IMR-90 (cell line): ENCODE measurements at regions not wholly inside any gene's neighbourhood (a gene's known extent, or its start where the extent isn't known, plus 50 kb on each side); places are given as distances from the start of the nearest gene placed in this dataset.
A peak's percentile ranks its signal among the peaks of the same experiment; 100 is the strongest.

Experiments used
- ATAC-seq: fragments of 200-7000 bp; cut with Tn5 transposase; 2 replicates; pipeline ENCODE4 v1.9.1; 2020; ENCODE audit warnings: low read depth, mild to moderate bottlenecking, moderate library complexity
- BruUV-seq: library from RNA; stranded (reverse); fragments of 400-500 nt; replicated peaks from 2 replicates; lab custom pipeline; 2021; lab: Mats Ljungman, UMichigan
- CTCF ChIA-PET: fragments of 300-600 bp; formaldehyde crosslinking; extraction: SDS; loops from one replicate; lab custom pipeline; 2021; ENCODE audit warnings: antibody characterized with exemption; lab: Yijun Ruan, JAX
- POLR2A ChIA-PET: fragments of 300-600 bp; sonication (Branson Sonifier 250); formaldehyde crosslinking; loops from one replicate; lab custom pipeline; 2022; ENCODE audit warnings: antibody characterized with exemption; ENCODE audit not compliant: unreplicated experiment; lab: Charles Lee
- DNase-seq: peaks from one replicate; pipeline ENCODE4 v3.0.0; 2013
- H2AFZ ChIP-seq: replicated peaks from 2 replicates; pipeline ENCODE3; 2013; ENCODE audit warnings: low read length, mild to moderate bottlenecking; ENCODE audit not compliant: poor library complexity
- H2AK5ac ChIP-seq: 2 replicates; pipeline ENCODE4 v1.6.1; 2013; ENCODE audit warnings: low read depth, low read length, inconsistent platforms
- H2AK9ac ChIP-seq: replicated peaks from 2 replicates; pipeline ENCODE3; 2013; ENCODE audit warnings: mild to moderate bottlenecking, low read depth, low read length, moderate library complexity; ENCODE audit not compliant: poor library complexity
- H2BK120ac ChIP-seq: 2 replicates; pipeline ENCODE4 v1.6.1; 2013; ENCODE audit warnings: low read depth, low read length, inconsistent platforms
- H2BK15ac ChIP-seq: 3 replicates; pipeline ENCODE4 v1.6.1; 2013; ENCODE audit warnings: low read depth, low read length, inconsistent platforms
- H2BK20ac ChIP-seq: 2 replicates; pipeline ENCODE4 v1.6.1; 2013; ENCODE audit warnings: low read depth, mild to moderate bottlenecking, inconsistent platforms, low read length, moderate library complexity
- H2BK5ac ChIP-seq: 2 replicates; pipeline ENCODE4 v1.6.1; 2013; ENCODE audit warnings: mild to moderate bottlenecking, low read depth, low read length, inconsistent platforms; ENCODE audit not compliant: poor library complexity, severe bottlenecking
- H3K14ac ChIP-seq: replicated peaks from 2 replicates; pipeline ENCODE4 v1.6.1; 2013; ENCODE audit warnings: low read depth, low read length, inconsistent platforms
- H3K18ac ChIP-seq: 2 replicates; pipeline ENCODE4 v1.6.1; 2013; ENCODE audit warnings: low read depth, low read length, control low read depth
- H3K23ac ChIP-seq: 2 replicates; pipeline ENCODE4 v1.6.1; 2013; ENCODE audit warnings: low read depth, low read length, inconsistent platforms
- H3K27ac ChIP-seq: 2 replicates; pipeline ENCODE4 v1.5.1; 2013; ENCODE audit warnings: mild to moderate bottlenecking, control low read depth, low read length; ENCODE audit not compliant: insufficient read depth
- H3K27me3 ChIP-seq: 2 replicates; pipeline ENCODE4 v1.6.1; 2013; ENCODE audit warnings: low read length; ENCODE audit not compliant: control insufficient read depth, insufficient read depth
- H3K36me3 ChIP-seq: 2 replicates; pipeline ENCODE4 v1.6.1; 2013; ENCODE audit warnings: low read length, mixed read lengths; ENCODE audit not compliant: control insufficient read depth, insufficient read depth
- H3K4ac ChIP-seq: 2 replicates; pipeline ENCODE4 v1.6.1; 2013; ENCODE audit warnings: low read depth, low read length, inconsistent platforms
- H3K4me1 ChIP-seq: 2 replicates; pipeline ENCODE4 v1.6.1; 2013; ENCODE audit warnings: low read length, mixed read lengths; ENCODE audit not compliant: control insufficient read depth, insufficient read depth
- H3K4me2 ChIP-seq: 2 replicates; pipeline ENCODE4 v1.6.1; 2013; ENCODE audit warnings: low read depth, mild to moderate bottlenecking, control low read depth, low read length, moderate library complexity
- H3K4me3 ChIP-seq: 2 replicates; pipeline ENCODE4 v1.5.1; 2013; ENCODE audit warnings: low read depth, mild to moderate bottlenecking, control low read depth, low read length, moderate library complexity; ENCODE audit not compliant: insufficient read depth
- H3K56ac ChIP-seq: 2 replicates; pipeline ENCODE4 v1.6.1; 2013; ENCODE audit warnings: low read length, inconsistent platforms; ENCODE audit not compliant: insufficient read depth; ENCODE audit errors: extremely low read depth
- H3K79me1 ChIP-seq, 2 experiments: 2 replicates each; pipeline ENCODE4 v1.6.1; 2013; ENCODE audit warnings: low read length in 2 of 2, inconsistent platforms in 1 of 2, low read depth in 1 of 2
- H3K9ac ChIP-seq: 2 replicates; pipeline ENCODE4 v1.6.1; 2013; ENCODE audit warnings: low read depth, low read length, control low read depth
- H3K9me1 ChIP-seq: 2 replicates; pipeline ENCODE4 v1.6.1; 2013; ENCODE audit warnings: low read length, inconsistent platforms; ENCODE audit not compliant: insufficient read depth
- H3K9me3 ChIP-seq: 2 replicates; pipeline ENCODE4 v1.6.1; 2013; ENCODE audit warnings: low read length; ENCODE audit not compliant: control insufficient read depth, insufficient read depth
- H4K20me1 ChIP-seq: 2 replicates; pipeline ENCODE4 v1.6.1; 2013; ENCODE audit warnings: low read length, inconsistent platforms; ENCODE audit not compliant: insufficient read depth
- H4K5ac ChIP-seq: 2 replicates; pipeline ENCODE4 v1.6.1; 2013; ENCODE audit warnings: mild to moderate bottlenecking, low read depth, low read length, control low read depth
- H4K8ac ChIP-seq, 2 experiments: 2 replicates each; pipeline ENCODE4 v1.6.1; 2013; ENCODE audit warnings: low read depth in 2 of 2, low read length in 2 of 2, control low read depth in 1 of 2, inconsistent platforms in 1 of 2
- H4K91ac ChIP-seq: 2 replicates; pipeline ENCODE4 v1.6.1; 2013; ENCODE audit warnings: low read depth, low read length, inconsistent platforms; ENCODE audit not compliant: insufficient read depth
- MXI1 ChIP-seq: IDR thresholded peaks from 2 replicates; pipeline ENCODE4 v1.6.1; 2012; ENCODE audit warnings: low read depth, mild to moderate bottlenecking, low read length, moderate library complexity, borderline replicate concordance
- RFX5 ChIP-seq: IDR thresholded peaks from 2 replicates; pipeline ENCODE4 v1.8.0; 2012; ENCODE audit warnings: low read depth, mild to moderate bottlenecking, low read length, moderate library complexity
- WGBS, 2 experiments: methylation state at CpG; one replicate each; pipeline versions ENCODE4 v1.1.5 to v1.1.7; 2013; ENCODE audit warnings: missing lambda C conversion rate in 2 of 2; ENCODE audit not compliant: insufficient read length in 1 of 2; ENCODE audit errors: extremely low coverage in 2 of 2; 5-methylcytosine and 5-hydroxymethylcytosine counted together
- dilution Hi-C: fragments of 300-500 bp; cut with HindIII; formaldehyde crosslinking; loops from one replicate; pipeline ENCODE4 v1.14.3; 2018; ENCODE audit warnings: low sequenced_read_pairs; ENCODE audit not compliant: unreplicated experiment
- in situ Hi-C: fragments of 300-500 bp; cut with MboI; formaldehyde crosslinking; loops from 3 replicates; pipeline ENCODE4 v1.14.3; 2019; ENCODE audit warnings: low sequenced_read_pairs, inconsistent platforms, mixed read lengths
- intact Hi-C: fragments of 100-400 bp; cut with micrococcal nuclease; formaldehyde crosslinking; loops from 2 replicates; pipeline ENCODE4 v1.10.0; 2022

- no peak overlapping the region for H3K23ac ChIP-seq
- H4K5ac ChIP-seq: no peak overlapping the region
- no peak overlapping the region for H3K4ac ChIP-seq
- H3K4me2 ChIP-seq: no peak overlapping the region
- no peaks in the 10 kb centered on the region for H4K20me1 ChIP-seq
- H3K9me3 ChIP-seq: peaks cover 5% of the 10 kb centered on the region; the same call in 1 of the 2 replicates
- no peak overlapping the region for H2BK20ac ChIP-seq
- POLR2A ChIA-PET: no interaction called here
- H3K4me3 ChIP-seq: no peak overlapping the region
- ATAC-seq (no peak), DNase-seq (no peak)
- intact Hi-C loops (no loop called here), in situ Hi-C loops (no loop called here), dilution Hi-C loops (no loop called here)
- H4K8ac ChIP-seq: no peak overlapping the region
- H2AK5ac ChIP-seq: no peak overlapping the region
- no peaks in the 10 kb centered on the region for H3K9me1 ChIP-seq
- no peak overlapping the region for H3K27ac ChIP-seq
- no peak overlapping the region for H2AFZ ChIP-seq
- H3K36me3 ChIP-seq: no peaks in the 10 kb centered on the region
- H3K56ac ChIP-seq: no peak overlapping the region
- H3K79me1 ChIP-seq: no peaks in the 10 kb centered on the region
- no peak for TF ChIP-seq MXI1
- peak; percentile 51; the same call in 1 of the 2 replicates for TF ChIP-seq RFX5
- 76% methylated on average over 2 of the region's 8 CpGs; no CpG with 5 or more reads in 1 of the 2 experiments for WGBS, 2 experiments
- no TSS peak for BruUV-seq
- no peak overlapping the region for H2BK15ac ChIP-seq
- CTCF ChIA-PET: no interaction called here
- no peak overlapping the region for H3K14ac ChIP-seq
- no peak overlapping the region for H2BK120ac ChIP-seq
- H2AK9ac ChIP-seq: no peak overlapping the region
- H3K4me1 ChIP-seq: no peaks in the 10 kb centered on the region
- no peak overlapping the region for H3K18ac ChIP-seq
- H4K91ac ChIP-seq: no peak overlapping the region
- no peak overlapping the region for H3K9ac ChIP-seq
- no peaks in the 10 kb centered on the region; the same call in 1 of the 2 replicates for H3K27me3 ChIP-seq
- no peak overlapping the region for H2BK5ac ChIP-seq
These were observed 60.3 kb upstream of the CLDN10 start for GRCh38 chr13:95492044-95492801.
